DOHH2 (cell line): ENCODE measurements at regions not wholly inside any gene's neighbourhood (a gene's known extent, or its start where the extent isn't known, plus 50 kb on each side); places are given as distances from the start of the nearest gene placed in this dataset.

Source experiments
- EZH2phosphoT487 ChIP-seq: fragments of 200-600 bp; sonication (generic); IDR thresholded peaks from 2 replicates; pipeline ENCODE4 v1.6.1; 2017; ENCODE audit warnings: borderline replicate concordance, mild to moderate bottlenecking, antibody characterized with exemption, low read length, moderate library complexity, mixed read lengths
- TF ChIP-seq, protein P1 (sequence below): fragments of 200-600 bp; sonication (generic); IDR thresholded peaks from one replicate; pipeline ENCODE4 v1.5.1; 2014; ENCODE audit warnings: antibody characterized with exemption, mild to moderate bottlenecking, low read depth, low read length; ENCODE audit not compliant: poor library complexity, severe bottlenecking

DNA sequence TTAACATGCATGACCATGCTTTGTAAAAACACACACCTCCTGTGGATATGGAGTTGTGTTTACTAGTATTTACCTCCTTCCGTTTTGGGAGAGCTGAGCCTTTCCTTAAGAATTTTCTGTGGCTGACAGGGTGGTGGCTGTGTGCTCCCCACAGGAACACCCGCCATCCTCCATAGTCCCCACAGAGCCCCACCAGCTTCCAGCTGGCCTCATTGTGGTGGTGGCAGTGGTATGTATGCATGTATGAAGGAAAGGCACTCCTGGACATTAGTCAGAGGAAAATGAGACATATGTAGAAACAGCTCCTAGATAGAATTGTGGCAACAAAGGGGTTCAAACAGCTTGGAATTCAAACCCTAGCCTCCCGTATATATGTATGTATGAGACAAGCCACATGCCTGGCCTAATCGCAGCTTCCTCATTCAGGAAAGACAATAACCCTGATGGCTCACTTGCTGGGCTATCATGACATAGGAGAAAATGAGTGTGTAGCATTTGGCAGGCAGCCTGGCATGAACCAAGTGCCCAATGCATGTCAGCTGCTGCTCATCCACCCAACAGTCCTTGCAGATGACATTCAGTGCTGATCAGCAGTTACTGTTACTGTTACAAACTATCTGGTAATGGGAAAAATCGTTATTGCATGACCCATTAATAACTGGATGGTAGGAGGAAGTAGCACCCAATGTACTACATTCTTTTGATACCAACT lies 459.7 kb downstream of the EBF1 start:
- TF ChIP-seq, protein P1, sequence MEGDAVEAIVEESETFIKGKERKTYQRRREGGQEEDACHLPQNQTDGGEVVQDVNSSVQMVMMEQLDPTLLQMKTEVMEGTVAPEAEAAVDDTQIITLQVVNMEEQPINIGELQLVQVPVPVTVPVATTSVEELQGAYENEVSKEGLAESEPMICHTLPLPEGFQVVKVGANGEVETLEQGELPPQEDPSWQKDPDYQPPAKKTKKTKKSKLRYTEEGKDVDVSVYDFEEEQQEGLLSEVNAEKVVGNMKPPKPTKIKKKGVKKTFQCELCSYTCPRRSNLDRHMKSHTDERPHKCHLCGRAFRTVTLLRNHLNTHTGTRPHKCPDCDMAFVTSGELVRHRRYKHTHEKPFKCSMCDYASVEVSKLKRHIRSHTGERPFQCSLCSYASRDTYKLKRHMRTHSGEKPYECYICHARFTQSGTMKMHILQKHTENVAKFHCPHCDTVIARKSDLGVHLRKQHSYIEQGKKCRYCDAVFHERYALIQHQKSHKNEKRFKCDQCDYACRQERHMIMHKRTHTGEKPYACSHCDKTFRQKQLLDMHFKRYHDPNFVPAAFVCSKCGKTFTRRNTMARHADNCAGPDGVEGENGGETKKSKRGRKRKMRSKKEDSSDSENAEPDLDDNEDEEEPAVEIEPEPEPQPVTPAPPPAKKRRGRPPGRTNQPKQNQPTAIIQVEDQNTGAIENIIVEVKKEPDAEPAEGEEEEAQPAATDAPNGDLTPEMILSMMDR = no peak
- TF ChIP-seq EZH2phosphoT487 = no peak
